ENCODE measurements at regions not wholly inside any gene's neighbourhood (a gene's known extent, or its start where the extent isn't known, plus 50 kb on each side); places are given as distances from the start of the nearest gene placed in this dataset.

DNA sequence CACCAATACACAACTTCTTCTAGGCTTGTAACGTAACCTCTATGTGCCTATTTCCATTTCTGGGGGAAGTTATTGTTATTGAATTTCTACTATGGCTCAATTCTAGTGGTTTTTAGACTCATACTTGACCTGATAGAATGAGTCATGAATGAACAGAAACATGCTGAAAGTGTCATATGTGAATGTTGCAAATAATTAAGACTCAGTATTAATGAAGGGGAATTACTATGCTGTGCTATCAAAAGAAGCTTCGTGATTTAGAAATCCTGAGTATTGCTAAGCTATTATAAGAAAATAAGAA lies 135.1 kb upstream of the ZWINT start:
- H3K4me1 ChIP-seq, result no peaks in the 10 kb centered on the region
- 86 to 90% methylated on average over 2 of the region's 2 CpGs for WGBS, 2 donors

GRCh38 chr10:56487746-56488145 lies 126.7 kb upstream of the ZWINT start:
- Histone ChIP-seq H3K27me3 (no peaks in the 10 kb centered on the region), H3K4me1 (peaks cover 0 to 3% (median 0%) of the 10 kb centered on the region in 4 donors), H3K27ac (no peak overlapping the region), H3K4me3 (no peak overlapping the region), H3K9me3 (peaks cover 0 to 7% (median 0%) of the 10 kb centered on the region in 4 donors), H3K36me3 (no peaks in the 10 kb centered on the region)
- 82 to 87% methylated on average over 3 of the region's 3 CpGs for WGBS, 2 donors
- TF ChIP-seq EP300 (IDR thresholded peaks at IDR 0.05), result no peak
- TF ChIP-seq POLR2A (IDR thresholded peaks at IDR 0.05), result no peak
- no peak for TF ChIP-seq CTCF (IDR thresholded peaks at IDR 0.05)
- DNase-seq (ENCODE audit: low spot score in 2 of 2), result no peak

More for the DNA sequence above, 135.1 kb upstream of the ZWINT start:
- no peak overlapping the region for H3K27ac ChIP-seq
- H3K27me3 ChIP-seq, result no peaks in the 10 kb centered on the region
- no peaks in the 10 kb centered on the region for H3K36me3 ChIP-seq
- no peaks in the 10 kb centered on the region for H3K9me3 ChIP-seq
- no peak for DNase-seq (ENCODE audit: low spot score in 2 of 2)
- H3K4me3 ChIP-seq, result no peak overlapping the region
- TF ChIP-seq POLR2A (IDR thresholded peaks at IDR 0.05) (no peak), EP300 (IDR thresholded peaks at IDR 0.05) (no peak), CTCF (IDR thresholded peaks at IDR 0.05) (no peak)

DNA sequence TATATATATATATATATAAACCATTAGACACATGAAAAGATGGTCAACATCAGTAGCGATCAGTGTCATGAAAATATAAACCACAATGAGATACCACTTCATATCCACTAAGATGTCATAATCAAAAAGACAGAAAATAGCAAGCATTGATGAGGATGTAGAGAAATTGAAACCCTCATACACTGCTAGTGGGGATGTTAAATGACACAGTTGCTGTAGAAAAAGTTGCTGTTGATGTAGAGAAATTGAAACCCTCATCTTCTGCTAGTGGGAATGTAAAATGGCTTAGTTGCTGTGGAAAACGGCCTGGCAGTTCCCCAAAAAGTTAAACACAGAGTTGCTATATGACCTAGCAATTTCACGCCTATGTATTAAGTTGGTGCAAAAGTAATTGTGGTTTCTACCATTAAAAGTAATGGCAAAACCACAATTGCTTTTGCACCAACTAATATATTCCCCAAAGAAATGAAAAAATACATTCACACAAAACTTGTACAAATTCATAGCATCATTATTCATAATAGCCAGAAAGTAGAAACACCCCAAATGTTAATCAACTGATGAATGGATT lies 120.5 kb upstream of the ZWINT start:
- Histone ChIP-seq H3K4me3 (no peak overlapping the region), H3K9me3 (peaks cover 0 to 2% (median 0%) of the 10 kb centered on the region in 4 donors), H3K4me1 (no peaks in the 10 kb centered on the region), H3K27me3 (no peaks in the 10 kb centered on the region), H3K27ac (no peak overlapping the region), H3K36me3 (no peaks in the 10 kb centered on the region)
- WGBS, 2 donors, result 71 to 77% methylated on average over 3 of the region's 3 CpGs
- no peak for TF ChIP-seq POLR2A (IDR thresholded peaks at IDR 0.05)
- TF ChIP-seq CTCF (IDR thresholded peaks at IDR 0.05), result no peak
- TF ChIP-seq EP300 (IDR thresholded peaks at IDR 0.05), result no peak
- DNase-seq (ENCODE audit: low spot score in 2 of 2), result no peak

GRCh38 chr10:56472978-56473377 lies 111.9 kb upstream of the ZWINT start:
- H3K9me3 ChIP-seq, result peaks cover 0 to 5% (median 0%) of the 10 kb centered on the region in 4 donors
- TF ChIP-seq EP300 (IDR thresholded peaks at IDR 0.05) (no peak), CTCF (IDR thresholded peaks at IDR 0.05) (no peak), POLR2A (IDR thresholded peaks at IDR 0.05) (no peak)
- DNase-seq (ENCODE audit: low spot score in 2 of 2), result no peak
- no peaks in the 10 kb centered on the region for H3K27me3 ChIP-seq
- H3K4me1 ChIP-seq, result no peaks in the 10 kb centered on the region
- WGBS, 2 donors, result 88 to 91% methylated on average over 2 of the region's 2 CpGs
- H3K36me3 ChIP-seq, result no peaks in the 10 kb centered on the region
- H3K4me3 ChIP-seq, result no peak overlapping the region
- H3K27ac ChIP-seq, result no peak overlapping the region

- Histone ChIP-seq H3K27me3 (no peaks in the 10 kb centered on the region), H3K4me1 (no peaks in the 10 kb centered on the region), H3K4me3 (no peak overlapping the region), H3K36me3 (no peaks in the 10 kb centered on the region), H3K27ac (no peak overlapping the region), H3K9me3 (peaks cover 0 to 5% (median 0%) of the 10 kb centered on the region in 4 donors)
- no peak for TF ChIP-seq POLR2A (IDR thresholded peaks at IDR 0.05)
- TF ChIP-seq EP300 (IDR thresholded peaks at IDR 0.05), result no peak
- no peak for TF ChIP-seq CTCF (IDR thresholded peaks at IDR 0.05)
- 89 to 96% methylated on average over 1 of the region's 1 CpG for WGBS, 2 donors
- DNase-seq (ENCODE audit: low spot score in 2 of 2), result no peak
These were observed 109.6 kb upstream of the ZWINT start for GRCh38 chr10:56470701-56471100.

Measured in tibial nerve (tissue), 4 donors.